Ascending aorta (tissue), 2 donors: ENCODE measurements at regions not wholly inside any gene's neighbourhood (a gene's known extent, or its start where the extent isn't known, plus 50 kb on each side); places are given as distances from the start of the nearest gene placed in this dataset.
A peak's percentile ranks its signal among the peaks of the same experiment; 100 is the strongest.

ENCODE experiments used
- DNase-seq, 2 donors: peaks; one replicate each; pipeline ENCODE4 v3.0.0-alpha.2; 2019; ENCODE audit warnings: low spot score in 2 of 2
- H3K27ac ChIP-seq, 2 donors: fragments of 200-600 bp; sonication (generic); one replicate each; pipeline ENCODE4 v1.5.1; 2016 to 2017; ENCODE audit warnings: mild to moderate bottlenecking in 1 of 2
- H3K27me3 ChIP-seq: fragments of 200-600 bp; sonication (generic); one replicate; pipeline ENCODE4 v1.5.1; 2017
- H3K36me3 ChIP-seq, 2 donors: fragments of 200-600 bp; sonication (generic); one replicate each; pipeline ENCODE4 v1.5.1; 2016
- H3K4me1 ChIP-seq, 2 donors: fragments of 200-600 bp; sonication (generic); one replicate each; pipeline ENCODE4 v1.5.1; 2016 to 2017; ENCODE audit warnings: mild to moderate bottlenecking in 1 of 2
- H3K4me3 ChIP-seq, 2 donors: fragments of 200-600 bp; sonication (generic); one replicate each; pipeline ENCODE4 v1.5.1; 2016 to 2017; ENCODE audit warnings: mild to moderate bottlenecking in 1 of 2
- H3K9me3 ChIP-seq, 2 donors: fragments of 200-600 bp; sonication (generic); one replicate each; pipeline ENCODE4 v1.5.1; 2016
- CTCF ChIP-seq, 3 experiments: fragments of 200-600 bp in 2 of 3; fragments of 450-650 bp in 1 of 3; sonication (generic) in 2 of 3; IDR thresholded peaks; one replicate each; pipeline ENCODE4 v1.5.1; 2016 to 2019; ENCODE audit warnings: antibody characterized with exemption in 3 of 3, mild to moderate bottlenecking in 1 of 3, moderate library complexity in 1 of 3
- intact Hi-C: fragments of 100-400 bp; cut with DNase I; formaldehyde crosslinking; loops from one replicate; pipeline ENCODE4 v1.15.1; 2023

GRCh38 chr3:88209356-88209755, 59.6 kb downstream of the C3orf38 start:
- no peak for TF ChIP-seq CTCF (IDR thresholded peaks at IDR 0.05)
- Histone ChIP-seq H3K36me3 (no peaks in the 10 kb centered on the region), H3K4me3 (no peak overlapping the region), H3K9me3 (no peaks in the 10 kb centered on the region), H3K27me3 (no peaks in the 10 kb centered on the region), H3K4me1 (no peaks in the 10 kb centered on the region), H3K27ac (no peak overlapping the region)
- intact Hi-C loops = loop anchor here (10.0 kb wide), 2 partner anchors 895 to 1885 kb away; partner anchors contain the start of gene EPHA3
- DNase-seq = no peak

- Histone ChIP-seq H3K4me3 (no peak overlapping the region), H3K27me3 (no peaks in the 10 kb centered on the region), H3K27ac (no peak overlapping the region), H3K9me3 (no peaks in the 10 kb centered on the region), H3K4me1 (no peaks in the 10 kb centered on the region), H3K36me3 (no peaks in the 10 kb centered on the region)
- intact Hi-C loops = no loop called here
- no peak for DNase-seq
- TF ChIP-seq CTCF (IDR thresholded peaks at IDR 0.05) = no peak
Observed at GRCh38 chr3:88211096-88211890, 61.5 kb downstream of the C3orf38 start.

DNA sequence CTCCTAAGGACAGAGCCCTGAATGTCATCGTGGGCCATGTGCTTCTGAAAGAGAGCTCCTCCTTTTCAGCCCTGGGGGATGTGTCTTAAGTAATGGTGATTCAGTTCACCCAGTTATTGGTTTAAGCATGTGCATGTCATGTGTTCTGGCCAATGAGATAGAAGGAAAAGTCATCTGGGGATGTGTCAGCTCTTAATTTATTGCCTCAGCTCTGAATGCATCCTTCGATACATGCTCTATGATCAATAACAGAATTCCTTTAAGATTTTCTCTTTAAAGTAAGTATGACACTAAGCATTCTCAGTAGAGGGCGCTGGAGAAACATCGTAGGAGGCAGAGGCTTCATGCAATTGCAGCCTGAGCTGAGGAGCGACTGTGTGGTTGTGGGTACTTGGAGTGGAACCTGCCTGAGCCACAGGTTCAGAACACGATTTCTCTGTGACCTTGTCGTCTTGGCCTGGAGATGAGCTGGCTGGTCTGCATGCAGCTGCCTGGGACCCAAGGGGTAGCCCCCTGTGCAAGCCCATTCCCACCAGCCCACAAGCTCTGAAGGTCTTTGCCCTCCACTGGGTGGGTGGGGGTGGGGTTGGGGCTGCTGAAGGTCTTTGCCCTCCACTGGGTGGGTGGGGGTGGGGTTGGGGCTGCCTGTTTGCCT, 69.5 kb downstream of the C3orf38 start:
- no peak overlapping the region for H3K4me3 ChIP-seq
- peak in 1 of 3 experiments; percentile 8 for TF ChIP-seq CTCF (IDR thresholded peaks at IDR 0.05)
- no peaks in the 10 kb centered on the region for H3K4me1 ChIP-seq
- H3K9me3 ChIP-seq = no peaks in the 10 kb centered on the region
- no peak overlapping the region for H3K27ac ChIP-seq
- H3K27me3 ChIP-seq = no peaks in the 10 kb centered on the region
- H3K36me3 ChIP-seq = no peaks in the 10 kb centered on the region
- intact Hi-C loops = no loop called here
- no peak for DNase-seq

GRCh38 chr3:88220126-88220525, 70.4 kb downstream of the C3orf38 start:
- no peak overlapping the region for H3K4me3 ChIP-seq
- no peak for TF ChIP-seq CTCF (IDR thresholded peaks at IDR 0.05)
- no peaks in the 10 kb centered on the region for H3K4me1 ChIP-seq
- DNase-seq = no peak
- no peaks in the 10 kb centered on the region for H3K9me3 ChIP-seq
- no peaks in the 10 kb centered on the region for H3K27me3 ChIP-seq
- no peak overlapping the region for H3K27ac ChIP-seq
- no peaks in the 10 kb centered on the region for H3K36me3 ChIP-seq
- intact Hi-C loops = no loop called here

DNA sequence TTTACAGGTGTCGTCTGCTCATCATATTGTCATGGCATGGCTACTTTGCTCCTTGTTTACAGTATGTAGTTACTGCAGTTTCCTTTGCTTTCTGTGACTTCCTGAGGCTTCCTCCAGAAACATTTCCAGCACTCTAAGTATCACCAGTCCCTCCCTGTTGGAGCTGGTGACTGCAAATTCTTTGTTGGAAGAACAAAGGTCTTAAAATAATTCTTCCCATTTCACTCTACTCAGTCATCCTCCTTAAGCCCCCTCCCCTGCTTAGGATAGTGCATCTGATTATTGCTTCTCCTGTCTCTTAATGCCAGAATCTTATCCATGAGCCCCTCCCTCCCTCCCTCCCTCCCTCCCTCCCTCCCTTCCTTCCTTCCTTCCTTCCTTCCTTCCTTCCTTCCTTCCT, 72.0 kb downstream of the C3orf38 start:
- Histone ChIP-seq H3K4me3 (no peak overlapping the region), H3K27ac (no peak overlapping the region), H3K4me1 (no peaks in the 10 kb centered on the region), H3K9me3 (no peaks in the 10 kb centered on the region), H3K27me3 (no peaks in the 10 kb centered on the region), H3K36me3 (no peaks in the 10 kb centered on the region)
- TF ChIP-seq CTCF (IDR thresholded peaks at IDR 0.05) = no peak
- DNase-seq = no peak
- intact Hi-C loops = no loop called here
